ENCODE measurements at regions not wholly inside any gene's neighbourhood (a gene's known extent, or its start where the extent isn't known, plus 50 kb on each side); places are given as distances from the start of the nearest gene placed in this dataset.

DNA sequence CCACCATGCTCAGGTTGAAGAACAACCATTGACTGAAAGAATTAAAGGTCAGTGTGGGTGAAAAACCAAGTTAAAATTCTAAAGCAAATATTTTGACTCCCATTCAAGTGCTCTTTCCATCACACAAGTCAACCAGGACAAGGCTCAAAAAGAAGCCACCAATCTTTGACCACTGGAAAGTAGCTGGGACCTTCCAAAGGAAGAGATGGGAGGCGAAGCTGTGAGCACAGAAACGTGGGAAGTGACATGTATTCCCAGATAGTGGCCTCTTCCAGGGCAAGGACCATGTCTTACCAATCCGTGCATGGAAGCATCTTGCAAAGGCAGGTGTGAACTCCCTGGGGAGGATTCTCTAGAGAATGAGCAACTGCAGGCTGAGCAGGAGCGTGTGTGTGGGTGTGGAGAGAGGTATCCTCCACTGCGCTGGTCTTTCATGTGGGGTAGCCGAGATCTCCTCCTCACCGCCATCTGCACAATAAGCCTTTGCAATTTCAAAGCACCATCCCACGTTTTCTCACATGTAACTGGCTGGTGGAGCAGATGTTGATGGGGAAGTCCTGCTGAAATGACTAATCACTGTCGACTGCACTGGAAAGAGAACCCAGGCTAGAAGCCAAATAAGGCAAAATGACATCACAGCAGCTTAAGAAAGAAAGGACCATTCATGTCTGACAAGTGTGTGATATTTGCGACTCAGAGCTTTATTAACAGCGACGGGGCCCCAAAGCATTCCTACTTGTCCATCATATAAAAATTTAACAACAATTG, 189.4 kb upstream of the RREB1 start:
- Histone ChIP-seq H3K9ac (ENCODE audit: insufficient read depth in 1 of 2, low read depth in 2 of 2, low read length in 2 of 2) (no peak overlapping the region), H3K4me2 (ENCODE audit: insufficient read depth, low read length) (no peak overlapping the region), H3K27ac (ENCODE audit: extremely low read depth, low read depth, low read length) (no peak overlapping the region), H4K20me1 (replicated peaks; ENCODE audit: control insufficient read depth, insufficient read depth, low read length) (no peaks in the 10 kb centered on the region), H3K4me1 (replicated peaks in 1 of 2; ENCODE audit: control insufficient read depth in 2 of 2, insufficient read depth in 2 of 2, low read length in 2 of 2) (peaks cover 5 to 13% of the 10 kb centered on the region in 2 experiments; a peak in 4 of 5 replicates), H3K27me3 (ENCODE audit: control insufficient read depth in 2 of 2, insufficient read depth in 2 of 2, low read length in 2 of 2) (no peaks in the 10 kb centered on the region), H3K36me3 (ENCODE audit: control insufficient read depth, insufficient read depth, low read length) (no peaks in the 10 kb centered on the region), H3K9me1 (ENCODE audit: control insufficient read depth, insufficient read depth, low read length) (no peaks in the 10 kb centered on the region), H3K4me3 (no peak overlapping the region), H3K9me3 (replicated peaks; ENCODE audit: control insufficient read depth, insufficient read depth, low read depth, low read length) (no peaks in the 10 kb centered on the region), H2AFZ (ENCODE audit: low read depth, low read length) (peak overlapping the region; percentile 13; the same call in 1 of the 2 replicates), H3K79me2 (ENCODE audit: control insufficient read depth, insufficient read depth, low read length) (no peaks in the 10 kb centered on the region)
- 31% methylated on average over 12 of the region's 12 CpGs for WGBS (ENCODE audit: insufficient coverage, low coverage, missing lambda C conversion rate)
- DNase-seq (ENCODE audit: extremely low read depth in 1 of 4, low spot score in 3 of 4), result peak; percentile 29 to 41 (median 34)
- no peak for FAIRE-seq
- intact Hi-C loops (cut with micrococcal nuclease), result loop anchor here (10.0 kb wide), 1 partner anchor 134 kb away; no protein-coding TSS in a partner anchor
- in situ Hi-C loops (cut with MboI), result no loop called here
- CTCF ChIA-PET (ENCODE audit: low intra/inter-chr PET ratio), result no interaction called here
- POLR2A ChIA-PET, result no interaction called here
- peak; percentile 24 for ATAC-seq
- BruUV-seq (replicated peaks), result no TSS peak
- TF ChIP-seq, protein P1, sequence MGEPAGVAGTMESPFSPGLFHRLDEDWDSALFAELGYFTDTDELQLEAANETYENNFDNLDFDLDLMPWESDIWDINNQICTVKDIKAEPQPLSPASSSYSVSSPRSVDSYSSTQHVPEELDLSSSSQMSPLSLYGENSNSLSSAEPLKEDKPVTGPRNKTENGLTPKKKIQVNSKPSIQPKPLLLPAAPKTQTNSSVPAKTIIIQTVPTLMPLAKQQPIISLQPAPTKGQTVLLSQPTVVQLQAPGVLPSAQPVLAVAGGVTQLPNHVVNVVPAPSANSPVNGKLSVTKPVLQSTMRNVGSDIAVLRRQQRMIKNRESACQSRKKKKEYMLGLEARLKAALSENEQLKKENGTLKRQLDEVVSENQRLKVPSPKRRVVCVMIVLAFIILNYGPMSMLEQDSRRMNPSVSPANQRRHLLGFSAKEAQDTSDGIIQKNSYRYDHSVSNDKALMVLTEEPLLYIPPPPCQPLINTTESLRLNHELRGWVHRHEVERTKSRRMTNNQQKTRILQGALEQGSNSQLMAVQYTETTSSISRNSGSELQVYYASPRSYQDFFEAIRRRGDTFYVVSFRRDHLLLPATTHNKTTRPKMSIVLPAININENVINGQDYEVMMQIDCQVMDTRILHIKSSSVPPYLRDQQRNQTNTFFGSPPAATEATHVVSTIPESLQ (CRISPR knock-in tag; IDR thresholded peaks at IDR 0.05), result no peak
- TF ChIP-seq RB1 (IDR thresholded peaks at IDR 0.05; ENCODE audit: low read depth) (no peak), EP400 (IDR thresholded peaks at IDR 0.05) (no peak), ZFP36 (IDR thresholded peaks at IDR 0.05; ENCODE audit: low read depth, low read length, partially characterized antibody) (peak; percentile 73), ZNF239 (CRISPR knock-in tag; IDR thresholded peaks at IDR 0.05) (no peak), CREM (IDR thresholded peaks at IDR 0.05; ENCODE audit: low read depth) (peak; percentile 55), ZNF431 (CRISPR knock-in tag; IDR thresholded peaks at IDR 0.05) (no peak), TCF7L2 (IDR thresholded peaks at IDR 0.05; ENCODE audit: low read depth, low read length) (no peak), CTBP1 (IDR thresholded peaks at IDR 0.05; ENCODE audit: borderline replicate concordance) (peak; percentile 56; the same call in 1 of the 2 replicates), SPI1 (IDR thresholded peaks at IDR 0.05; ENCODE audit: borderline replicate concordance, low read depth, low read length) (peak; percentile 64; the same call in 1 of the 2 replicates), CBFB (CRISPR knock-in tag; IDR thresholded peaks at IDR 0.05) (no peak), OTX1 (CRISPR knock-in tag; IDR thresholded peaks at IDR 0.05) (no peak), RBM15 (IDR thresholded peaks at IDR 0.05; ENCODE audit: insufficient read depth, low read length) (no peak), ZNF143 (CRISPR knock-in tag; IDR thresholded peaks at IDR 0.05) (no peak)
- TF ChIP-seq, protein P2, sequence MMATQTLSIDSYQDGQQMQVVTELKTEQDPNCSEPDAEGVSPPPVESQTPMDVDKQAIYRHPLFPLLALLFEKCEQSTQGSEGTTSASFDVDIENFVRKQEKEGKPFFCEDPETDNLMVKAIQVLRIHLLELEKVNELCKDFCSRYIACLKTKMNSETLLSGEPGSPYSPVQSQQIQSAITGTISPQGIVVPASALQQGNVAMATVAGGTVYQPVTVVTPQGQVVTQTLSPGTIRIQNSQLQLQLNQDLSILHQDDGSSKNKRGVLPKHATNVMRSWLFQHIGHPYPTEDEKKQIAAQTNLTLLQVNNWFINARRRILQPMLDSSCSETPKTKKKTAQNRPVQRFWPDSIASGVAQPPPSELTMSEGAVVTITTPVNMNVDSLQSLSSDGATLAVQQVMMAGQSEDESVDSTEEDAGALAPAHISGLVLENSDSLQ (IDR thresholded peaks at IDR 0.05), result peak; percentile 36
- TF ChIP-seq, protein P3, sequence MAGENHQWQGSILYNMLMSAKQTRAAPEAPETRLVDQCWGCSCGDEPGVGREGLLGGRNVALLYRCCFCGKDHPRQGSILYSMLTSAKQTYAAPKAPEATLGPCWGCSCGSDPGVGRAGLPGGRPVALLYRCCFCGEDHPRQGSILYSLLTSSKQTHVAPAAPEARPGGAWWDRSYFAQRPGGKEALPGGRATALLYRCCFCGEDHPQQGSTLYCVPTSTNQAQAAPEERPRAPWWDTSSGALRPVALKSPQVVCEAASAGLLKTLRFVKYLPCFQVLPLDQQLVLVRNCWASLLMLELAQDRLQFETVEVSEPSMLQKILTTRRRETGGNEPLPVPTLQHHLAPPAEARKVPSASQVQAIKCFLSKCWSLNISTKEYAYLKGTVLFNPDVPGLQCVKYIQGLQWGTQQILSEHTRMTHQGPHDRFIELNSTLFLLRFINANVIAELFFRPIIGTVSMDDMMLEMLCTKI (IDR thresholded peaks at IDR 0.05; ENCODE audit: partially characterized antibody), result no peak
- TF ChIP-seq, protein P4, sequence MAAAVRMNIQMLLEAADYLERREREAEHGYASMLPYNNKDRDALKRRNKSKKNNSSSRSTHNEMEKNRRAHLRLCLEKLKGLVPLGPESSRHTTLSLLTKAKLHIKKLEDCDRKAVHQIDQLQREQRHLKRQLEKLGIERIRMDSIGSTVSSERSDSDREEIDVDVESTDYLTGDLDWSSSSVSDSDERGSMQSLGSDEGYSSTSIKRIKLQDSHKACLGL (CRISPR knock-in tag; IDR thresholded peaks at IDR 0.05; ENCODE audit: borderline replicate concordance, poor library complexity, severe bottlenecking), result no peak

Measured in K562 (cell line).